NCI-H1105 (cell line): ENCODE measurements at regions not wholly inside any gene's neighbourhood (a gene's known extent, or its start where the extent isn't known, plus 50 kb on each side); places are given as distances from the start of the nearest gene placed in this dataset.

Experiments used
- DNase-seq: peaks from one replicate; lab custom pipeline; 2025; lab: John Stamatoyannopoulos, UW

DNA sequence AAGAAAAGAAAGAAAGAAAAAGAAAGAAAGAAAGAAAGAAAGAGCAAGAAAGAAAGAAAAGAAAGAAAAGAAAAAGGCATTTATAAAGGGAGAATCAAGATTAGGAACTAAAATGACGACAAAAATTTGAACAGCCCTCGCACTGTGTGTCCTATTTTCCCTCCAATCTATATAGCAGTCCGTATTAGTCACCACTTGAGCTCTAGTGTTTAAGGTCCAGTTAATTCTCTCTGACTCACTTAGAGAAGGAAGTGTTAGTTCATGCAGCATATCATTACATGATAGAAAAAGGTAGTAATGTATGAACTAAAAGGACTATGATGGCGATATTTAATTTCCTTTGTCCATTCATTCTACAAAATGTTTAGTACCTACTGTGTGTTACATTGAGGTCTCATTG, 122.7 kb downstream of the CBLL2 start:
- no peak for DNase-seq

DNA sequence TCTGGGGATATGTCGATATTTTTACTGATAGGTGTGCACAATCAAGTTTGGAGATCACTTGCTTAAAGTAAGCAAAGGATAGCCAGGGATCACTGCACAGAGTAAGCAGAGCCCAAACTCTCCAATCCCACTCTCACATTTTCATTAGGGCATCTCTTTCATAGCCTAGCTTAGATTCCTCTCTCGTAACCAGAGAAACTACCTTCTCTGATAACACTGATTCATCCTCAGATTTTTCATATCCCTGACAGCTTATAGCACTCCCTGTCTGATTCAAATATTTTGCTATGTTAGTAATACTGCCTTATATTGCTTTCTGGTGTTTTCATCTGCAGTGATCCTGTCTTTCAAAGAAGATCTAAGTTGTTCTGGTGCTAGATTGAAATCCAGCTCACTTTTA, 123.7 kb downstream of the CBLL2 start:
- DNase-seq = no peak

DNA sequence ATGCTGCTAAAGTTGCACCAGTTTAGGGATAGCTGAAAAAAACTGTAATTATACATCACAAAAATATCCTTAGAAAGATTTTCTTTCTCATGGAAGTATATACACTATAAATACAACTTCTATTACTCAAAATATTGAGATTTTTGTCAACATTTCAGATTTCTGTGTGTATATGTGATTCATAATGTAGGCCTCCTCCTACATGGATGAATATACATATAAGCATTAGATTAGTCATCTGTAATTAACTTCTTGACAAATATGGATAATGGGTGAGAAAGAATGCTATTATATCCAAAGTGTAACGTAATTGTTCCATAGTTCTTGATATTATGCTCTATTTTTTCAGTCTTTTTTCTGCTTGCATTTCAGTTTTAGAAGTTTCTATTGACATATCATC, 124.9 kb downstream of the CBLL2 start:
- no peak for DNase-seq

DNA sequence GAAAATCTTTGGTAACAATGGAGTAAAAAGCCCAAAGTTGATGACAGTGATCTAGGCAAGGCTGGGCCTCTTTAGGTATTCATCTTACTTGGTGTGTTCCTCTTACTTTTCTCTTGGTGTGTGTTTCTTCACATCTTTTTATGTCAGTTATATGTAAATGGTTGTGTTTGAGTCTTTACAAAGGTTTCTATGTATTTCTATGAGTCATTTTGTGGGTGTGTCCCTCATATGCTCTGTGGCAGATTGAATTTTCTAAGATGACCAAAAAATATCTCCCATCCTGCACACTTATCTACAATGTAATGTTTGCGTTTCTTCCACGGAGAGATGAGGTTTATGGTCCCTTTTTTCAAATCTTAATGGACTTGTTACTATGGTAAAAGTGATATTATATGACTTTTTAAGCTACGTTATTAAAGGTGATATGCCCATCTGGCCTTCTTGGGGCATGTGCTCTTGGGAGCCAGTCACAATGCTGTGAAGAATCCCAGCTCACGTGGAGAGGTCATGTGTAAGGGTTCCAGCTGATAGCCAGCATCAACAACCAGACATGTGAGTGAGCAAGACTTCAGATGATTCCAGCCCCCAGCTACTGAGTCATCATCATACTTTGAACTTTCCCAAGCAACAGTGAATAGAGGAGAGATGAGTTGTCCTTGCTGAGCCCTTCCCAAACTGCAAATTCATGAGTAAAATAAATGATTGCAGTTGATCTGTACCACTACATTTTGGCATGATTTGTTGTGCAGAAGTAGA, 126.9 kb downstream of the CBLL2 start:
- no peak for DNase-seq

DNA sequence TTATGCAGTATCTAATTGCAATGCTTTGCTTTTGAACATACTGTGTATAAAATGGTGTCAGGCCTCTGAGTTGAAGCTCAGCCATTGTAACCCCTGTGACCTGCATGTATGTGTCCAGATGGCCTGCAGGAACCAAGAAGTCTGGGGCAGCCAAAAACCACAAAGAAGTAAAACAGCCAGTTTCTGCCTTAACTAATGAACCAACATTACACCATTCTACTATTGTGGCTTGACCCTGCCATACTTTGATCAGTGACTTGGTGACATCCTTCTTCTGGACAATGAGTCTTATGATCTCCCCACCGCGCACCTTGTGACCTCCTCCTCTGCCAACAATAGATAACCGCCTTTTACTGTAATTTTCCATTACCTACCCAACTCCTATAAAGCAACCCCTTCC, 131.6 kb downstream of the CBLL2 start:
- no peak for DNase-seq

DNA sequence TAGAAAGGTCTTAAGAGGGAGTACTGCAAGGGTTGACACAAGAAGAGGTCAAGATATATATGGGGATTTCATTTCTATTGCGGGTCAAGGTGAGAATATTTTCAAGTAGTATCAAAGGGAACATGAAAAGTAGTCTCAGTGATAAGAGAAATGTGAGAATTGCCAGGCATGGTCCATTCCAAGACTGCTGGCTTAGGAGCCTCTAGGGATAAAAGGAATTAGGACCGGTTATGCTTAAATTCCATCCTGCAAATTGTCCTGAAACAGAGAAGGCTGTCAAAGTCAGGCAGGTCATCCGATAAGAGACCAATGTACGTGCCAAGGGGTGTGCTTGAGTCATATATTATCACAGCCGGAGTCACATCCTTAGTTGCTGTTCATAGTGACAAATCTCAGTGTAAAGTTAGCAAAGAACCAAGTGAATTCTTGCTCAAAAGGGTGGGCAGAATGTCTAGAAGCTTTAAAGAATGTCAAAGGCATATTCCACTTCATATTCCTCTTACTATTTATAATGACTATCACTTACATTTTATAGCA, 133.6 kb downstream of the CBLL2 start:
- DNase-seq = no peak

DNA sequence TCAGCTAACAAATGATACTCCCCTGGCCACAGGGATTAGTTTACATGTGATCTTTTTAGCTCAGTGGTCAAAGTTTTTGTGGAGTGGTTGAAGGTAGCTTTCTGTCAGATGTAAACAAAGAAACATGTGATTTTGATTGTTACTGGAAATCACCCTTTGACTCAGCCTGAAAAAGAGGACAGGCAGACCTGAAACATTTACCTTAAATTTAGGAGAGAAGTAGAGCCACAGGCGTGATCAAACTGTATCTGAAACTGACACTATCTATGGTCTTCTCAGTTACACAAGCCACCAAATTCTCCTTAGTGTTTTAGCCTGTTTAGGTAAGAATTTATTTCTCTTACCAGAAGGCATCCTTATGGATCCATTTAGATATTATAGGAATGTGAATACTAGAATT, 136.7 kb downstream of the CBLL2 start:
- no peak for DNase-seq

DNA sequence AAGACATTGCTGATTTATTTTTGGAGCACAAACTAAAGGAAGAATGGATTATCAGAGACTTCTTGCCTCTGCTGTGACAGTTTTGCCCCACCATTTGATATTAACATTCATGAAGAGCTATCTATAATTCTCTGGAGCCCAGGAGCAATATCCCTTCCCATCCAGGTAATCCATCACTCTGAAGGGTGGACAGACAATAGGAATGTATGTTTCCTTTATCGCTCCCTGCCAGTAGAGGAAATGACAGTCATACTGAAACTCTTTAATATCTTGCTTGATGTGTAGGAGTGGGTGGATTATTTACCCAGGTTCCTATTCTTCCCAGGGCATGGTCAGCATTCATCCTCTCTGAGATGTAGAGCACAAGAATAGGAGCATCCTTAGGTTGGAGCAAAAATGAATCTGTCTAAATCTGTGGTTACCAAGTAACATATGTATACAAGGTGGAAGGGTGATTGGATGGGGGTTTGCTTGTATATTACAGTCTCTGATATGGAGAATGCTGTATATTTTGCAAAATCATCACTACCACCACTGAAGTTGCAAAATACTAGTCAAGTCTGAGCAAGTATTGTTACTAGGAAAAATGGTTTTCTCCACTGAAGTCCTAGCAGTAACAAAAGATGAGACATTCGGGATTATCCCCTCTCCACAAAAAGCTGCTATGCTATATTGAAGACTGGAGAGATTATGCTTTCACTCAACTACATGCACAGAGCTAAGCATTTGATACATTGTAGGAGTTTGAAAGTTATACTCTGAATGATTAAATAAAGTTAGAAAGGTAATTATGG, 151.6 kb downstream of the CBLL2 start:
- no peak for DNase-seq

DNA sequence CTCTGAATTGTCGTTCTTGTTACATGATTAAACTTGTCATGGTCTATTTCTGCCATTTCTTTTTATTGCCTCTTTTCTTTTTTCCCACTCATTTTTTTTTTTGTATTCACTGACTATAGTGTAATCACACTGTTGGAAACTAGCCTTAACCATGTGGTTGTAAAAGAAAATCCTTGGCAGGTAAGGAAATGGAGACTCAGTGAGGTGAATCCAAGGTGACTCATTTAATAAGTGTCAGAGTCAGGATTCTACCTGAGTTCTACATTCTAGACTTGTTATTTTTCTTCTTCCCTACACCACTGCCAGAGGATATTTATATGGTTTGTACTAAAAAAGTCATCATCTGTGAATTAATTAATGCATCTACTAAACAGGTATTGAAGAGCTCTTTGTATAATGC, 152.2 kb downstream of the CBLL2 start:
- DNase-seq = no peak

DNA sequence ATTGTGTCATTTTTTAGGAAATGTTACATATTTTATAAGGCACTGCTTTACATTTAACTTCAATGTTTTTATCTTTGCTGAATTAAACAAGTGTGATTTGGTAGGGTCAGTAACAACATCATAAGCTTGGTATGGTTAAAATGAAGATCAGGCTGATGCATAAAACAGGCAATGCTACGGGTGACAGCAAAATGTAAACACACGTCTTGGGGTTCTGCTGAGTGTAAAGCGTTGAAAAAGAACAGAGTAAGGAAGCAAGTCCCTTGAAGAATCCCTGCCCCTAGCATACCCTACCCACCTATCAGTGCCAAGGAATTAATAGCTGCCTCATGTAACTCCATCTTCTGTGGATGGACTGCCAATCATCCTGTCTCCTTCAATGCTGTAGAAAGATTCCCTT, 157.0 kb downstream of the CBLL2 start:
- no peak for DNase-seq

DNA sequence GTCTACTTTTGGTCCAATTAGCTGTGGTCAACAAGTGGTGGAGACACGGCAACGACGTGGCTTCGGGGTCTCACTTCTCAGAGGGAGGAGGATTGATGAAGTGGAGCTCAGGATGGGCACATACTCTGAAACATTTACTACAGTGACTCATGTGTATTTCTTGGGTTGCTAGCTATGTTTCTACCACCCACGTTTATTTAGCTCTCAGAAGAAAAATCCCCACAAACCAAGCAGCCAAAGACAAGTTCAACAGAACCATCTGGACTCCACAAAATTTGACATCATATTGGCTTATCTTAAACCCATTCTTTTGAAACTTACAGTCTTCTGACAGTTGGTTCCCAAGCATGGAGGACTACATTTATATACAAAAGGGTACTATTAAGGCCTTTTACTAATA, 158.0 kb downstream of the CBLL2 start:
- no peak for DNase-seq

DNA sequence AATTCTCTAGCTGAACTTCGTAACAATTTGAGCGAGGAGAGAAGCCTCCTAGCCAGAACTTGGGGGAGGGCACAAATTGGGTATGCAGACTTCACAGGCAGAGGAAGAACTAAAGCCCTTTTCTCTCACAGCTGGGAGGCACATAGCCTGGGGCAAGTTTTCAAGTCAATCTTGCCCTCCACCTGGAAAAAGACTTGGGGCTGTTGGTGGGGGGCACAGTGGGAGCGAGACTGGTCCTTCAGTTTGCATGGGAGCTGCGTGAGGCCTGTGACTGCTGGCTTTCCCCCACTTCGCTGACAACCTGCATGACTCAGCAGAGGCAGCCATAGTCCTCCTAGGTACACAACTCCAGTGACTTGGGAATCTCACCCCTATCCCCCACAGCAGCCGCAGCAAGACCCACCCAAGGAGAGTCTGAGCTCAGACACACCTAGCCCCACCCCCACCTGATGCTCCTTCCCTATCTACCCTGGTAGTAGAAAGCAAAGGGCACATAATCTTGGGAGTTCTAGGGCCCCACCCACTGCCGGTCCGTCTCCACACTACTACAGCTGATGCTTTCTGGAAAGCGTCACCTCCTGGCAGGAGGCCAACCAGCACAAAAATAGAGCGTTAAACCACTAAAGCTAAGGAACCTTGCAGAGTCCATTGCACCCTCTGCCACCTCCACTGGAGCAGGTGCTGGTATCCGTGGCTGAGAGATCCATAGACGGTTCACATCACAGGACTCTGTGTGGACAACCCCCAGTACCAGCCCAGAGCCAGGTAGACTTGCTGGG, 160.8 kb downstream of the CBLL2 start:
- DNase-seq = no peak

DNA sequence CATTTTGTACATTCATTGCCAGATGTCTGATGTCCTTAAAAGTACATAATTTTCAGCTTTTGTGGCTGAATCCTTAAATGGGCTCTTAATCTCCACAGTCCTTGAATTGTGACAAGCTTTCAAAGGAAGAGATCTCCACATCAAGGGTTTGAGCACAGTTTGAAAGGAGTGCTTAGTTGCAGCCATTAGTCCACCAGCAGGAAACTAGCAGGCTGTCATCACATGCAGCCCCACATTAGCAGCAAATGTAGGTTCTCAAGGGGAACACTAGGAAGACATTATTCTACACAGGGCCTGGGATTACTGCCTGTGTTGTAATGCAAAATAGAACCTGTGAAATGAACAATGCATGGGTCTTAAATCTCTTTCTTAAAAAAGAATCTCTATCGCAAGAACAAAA, 173.2 kb downstream of the CBLL2 start:
- no peak for DNase-seq

DNA sequence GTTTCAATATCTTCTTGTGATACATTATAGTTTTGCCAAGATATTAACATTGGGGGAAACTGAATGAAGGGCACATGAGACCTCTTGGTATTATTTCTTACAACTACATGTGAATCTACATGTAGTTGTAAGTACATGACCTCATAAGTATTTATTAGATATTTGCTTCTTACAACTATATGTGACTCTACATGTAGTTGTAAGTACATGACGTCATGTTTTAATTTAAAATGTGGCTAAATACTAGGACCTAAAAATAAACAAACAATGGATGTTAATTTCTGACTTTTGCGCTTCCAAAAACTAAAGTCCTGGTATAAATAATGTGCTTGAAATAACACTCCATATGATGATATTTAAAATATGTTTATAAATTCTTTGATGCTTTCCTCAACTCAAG, 190.2 kb downstream of the CBLL2 start:
- no peak for DNase-seq

DNA sequence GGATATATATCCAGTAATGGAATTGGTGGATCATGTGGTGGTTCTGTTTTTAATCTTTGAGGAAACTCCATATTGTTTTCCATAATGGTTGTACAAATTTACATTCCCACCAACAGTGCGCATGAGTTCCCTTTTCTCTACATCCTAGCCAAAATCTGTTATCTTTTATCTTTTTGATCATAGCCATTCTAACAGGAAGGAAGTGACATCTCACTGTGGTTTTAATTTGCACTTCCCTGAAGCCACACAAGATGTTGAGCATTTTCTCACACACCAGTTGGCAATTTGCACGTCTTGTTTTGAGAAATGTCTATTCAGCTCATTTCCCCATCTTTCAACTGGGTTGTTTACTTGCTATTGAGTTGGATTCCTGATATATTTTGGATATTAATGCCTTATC, 194.9 kb downstream of the CBLL2 start:
- no peak for DNase-seq

DNA sequence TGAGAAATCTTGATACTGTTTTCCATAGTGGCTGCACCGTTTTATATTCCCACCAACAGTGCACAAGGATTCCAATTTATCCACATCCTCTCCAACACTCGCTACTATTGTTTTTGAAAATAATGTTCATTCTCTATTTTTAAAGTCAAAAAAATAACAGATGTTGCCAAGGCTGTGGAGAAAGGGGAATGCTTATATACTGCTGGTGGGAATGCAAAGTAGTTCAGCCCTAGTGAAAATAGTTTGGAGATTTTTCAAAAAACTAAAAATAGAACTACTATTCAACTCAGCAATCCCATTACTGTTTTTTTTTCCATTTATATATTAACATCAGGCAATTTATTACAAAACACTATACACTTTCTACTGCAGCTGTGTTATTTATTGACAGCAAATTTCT, 208.7 kb downstream of the CBLL2 start:
- DNase-seq = no peak

DNA sequence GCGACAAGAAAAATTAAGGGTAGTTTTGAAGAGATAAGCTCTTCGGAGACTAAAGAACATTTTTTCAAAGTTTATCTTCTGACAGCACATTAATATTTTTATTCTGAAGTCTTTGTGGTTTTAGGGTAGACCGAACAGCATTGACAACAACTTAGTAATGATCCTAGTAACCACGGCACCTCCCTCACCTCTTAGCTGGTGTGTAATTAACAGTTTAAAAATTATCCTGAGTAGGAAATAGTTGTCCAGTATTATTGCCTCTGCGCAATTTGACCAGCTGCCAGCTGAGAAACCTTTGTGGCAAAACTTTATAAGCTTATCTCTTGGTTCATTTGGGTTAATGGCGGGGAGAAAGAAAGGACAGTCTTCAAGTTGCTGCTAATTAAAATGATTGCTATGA, 213.6 kb downstream of the CBLL2 start:
- DNase-seq = peak; percentile 15

DNA sequence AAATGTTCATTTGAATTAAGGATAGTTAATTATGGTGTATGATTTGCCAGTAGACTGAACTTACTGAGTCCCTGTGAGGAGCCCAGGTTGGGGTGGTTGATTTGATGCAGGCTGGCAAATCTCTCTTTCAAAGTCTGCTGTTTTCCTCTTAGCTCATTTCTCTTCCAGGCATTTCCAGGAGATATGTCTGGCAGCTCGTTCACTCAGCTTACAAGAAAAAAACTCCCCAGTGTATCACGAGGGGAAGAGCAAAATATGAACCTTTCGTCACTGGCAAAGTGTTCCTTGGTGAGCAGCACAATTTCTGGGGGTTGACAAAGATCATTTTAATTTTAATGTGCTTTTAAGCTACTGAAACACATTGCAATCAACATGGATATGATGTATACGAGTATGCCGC, 244.2 kb downstream of the CBLL2 start:
- no peak for DNase-seq

DNA sequence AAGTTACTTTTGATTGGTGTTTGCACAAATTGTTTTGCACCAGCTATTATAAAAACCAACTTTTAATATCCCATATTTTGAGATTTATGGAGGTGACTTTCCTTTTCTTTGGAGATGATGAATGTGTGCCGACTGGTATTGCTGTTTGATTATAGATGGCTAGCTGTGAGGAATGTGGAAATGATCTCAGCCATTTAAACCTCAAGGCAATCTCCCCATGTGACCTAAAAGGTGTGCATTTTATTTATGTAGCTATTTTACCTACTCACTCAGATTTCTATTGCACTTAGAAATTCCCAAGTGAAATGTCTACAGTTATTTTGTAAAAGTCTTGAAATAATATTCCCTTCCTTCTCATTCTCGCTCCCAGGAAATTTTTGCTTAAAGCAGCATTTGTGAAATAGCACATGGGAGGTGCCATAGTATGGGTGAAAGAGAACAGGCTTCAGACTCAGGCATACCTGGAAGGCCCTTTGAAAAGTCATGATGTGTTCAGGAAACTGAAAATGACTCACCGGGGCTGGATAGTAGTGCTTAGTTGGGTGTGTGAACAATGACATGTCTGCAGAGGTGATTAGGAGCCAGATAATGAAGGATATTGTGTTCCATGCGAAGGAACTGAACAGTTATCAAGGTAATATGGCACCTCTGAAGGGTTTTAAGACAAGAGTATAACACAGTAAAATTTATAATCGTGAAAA, 247.6 kb downstream of the CBLL2 start:
- DNase-seq = no peak

DNA sequence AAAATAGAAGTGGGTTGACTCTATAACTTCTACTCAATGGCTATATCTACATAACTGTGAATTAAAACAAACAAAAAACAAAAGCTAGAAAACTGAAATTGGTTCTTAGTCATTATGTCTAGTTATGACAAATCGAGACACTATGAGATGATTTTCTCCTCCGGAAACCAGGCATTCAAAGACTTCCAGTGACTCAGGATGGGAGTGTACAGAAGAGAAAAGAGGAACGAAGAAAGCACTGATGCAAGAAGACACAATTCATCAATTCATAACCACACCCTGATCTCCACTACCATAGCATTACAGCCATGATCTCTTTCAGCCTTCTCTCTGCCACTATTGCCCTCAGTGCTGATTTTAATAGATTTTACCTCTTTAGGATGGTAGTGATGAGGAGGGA, 253.6 kb downstream of the CBLL2 start:
- no peak for DNase-seq

DNA sequence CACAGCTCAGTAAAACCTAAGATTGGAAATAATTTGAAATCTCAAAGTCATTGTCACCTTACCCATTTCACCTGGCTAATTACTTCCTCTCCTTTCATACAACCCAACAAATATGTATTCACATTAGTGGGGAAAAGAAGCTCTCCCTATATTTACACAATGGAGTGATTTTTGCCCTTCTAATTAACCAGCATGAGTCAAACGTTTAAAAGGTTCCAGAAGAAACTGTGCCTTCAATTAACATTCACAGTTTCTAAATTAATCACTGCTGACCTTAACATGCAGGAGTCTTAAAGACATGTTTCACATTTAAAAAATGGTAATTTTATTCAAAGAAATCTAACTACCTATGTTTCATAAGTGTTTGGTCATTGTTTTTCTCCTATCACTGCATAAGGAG, 254.6 kb downstream of the CBLL2 start:
- DNase-seq = peak; percentile 33

DNA sequence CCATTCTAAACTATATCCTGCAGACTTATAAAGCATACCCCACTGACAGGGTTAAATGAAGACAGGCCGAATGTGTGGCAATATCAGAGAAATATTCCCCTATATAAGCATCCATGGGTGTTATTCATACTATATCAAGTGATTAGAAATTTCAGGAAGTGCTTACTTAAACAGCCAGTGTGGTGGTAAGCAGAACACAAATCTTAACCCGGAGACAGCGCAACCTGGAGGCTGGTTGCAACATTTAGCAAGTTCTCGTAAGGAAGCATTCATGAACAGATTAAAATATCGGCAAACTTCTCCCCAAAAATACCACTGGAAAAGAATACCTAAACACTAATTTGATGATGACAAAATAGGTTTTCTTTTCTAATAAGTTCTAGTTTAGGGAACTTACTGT, 261.2 kb downstream of the CBLL2 start:
- DNase-seq = no peak
